ENCODE measurements at regions not wholly inside any gene's neighbourhood (a gene's known extent, or its start where the extent isn't known, plus 50 kb on each side); places are given as distances from the start of the nearest gene placed in this dataset.
A peak's percentile ranks its signal among the peaks of the same experiment; 100 is the strongest.

DNA sequence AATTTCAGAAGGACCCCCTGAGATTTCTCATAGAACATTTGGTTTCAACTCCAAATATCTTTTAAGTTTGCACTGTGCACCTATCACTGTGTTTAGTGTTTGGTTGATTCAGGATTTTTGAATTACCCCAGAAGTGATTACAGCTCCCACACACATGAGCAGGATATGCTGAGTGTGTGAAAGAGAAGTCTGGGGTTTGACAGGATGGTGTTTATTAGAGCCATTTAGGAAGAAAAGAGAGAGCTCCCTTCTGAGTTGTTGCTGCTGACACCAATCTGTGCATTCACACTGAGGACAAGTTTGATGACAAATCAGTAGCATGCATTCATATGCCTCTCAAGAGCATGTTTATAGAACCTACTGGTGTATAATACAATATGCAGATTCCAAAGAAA is 118.1 kb downstream of the RPL22L1 start:
- no peak for DNase-seq

GRCh38 chr3:170751083-170751898 is 118.7 kb downstream of the RPL22L1 start:
- DNase-seq, result no peak

- DNase-seq, result no peak
These were observed 119.5 kb downstream of the RPL22L1 start for GRCh38 chr3:170750478-170750830.

DNA sequence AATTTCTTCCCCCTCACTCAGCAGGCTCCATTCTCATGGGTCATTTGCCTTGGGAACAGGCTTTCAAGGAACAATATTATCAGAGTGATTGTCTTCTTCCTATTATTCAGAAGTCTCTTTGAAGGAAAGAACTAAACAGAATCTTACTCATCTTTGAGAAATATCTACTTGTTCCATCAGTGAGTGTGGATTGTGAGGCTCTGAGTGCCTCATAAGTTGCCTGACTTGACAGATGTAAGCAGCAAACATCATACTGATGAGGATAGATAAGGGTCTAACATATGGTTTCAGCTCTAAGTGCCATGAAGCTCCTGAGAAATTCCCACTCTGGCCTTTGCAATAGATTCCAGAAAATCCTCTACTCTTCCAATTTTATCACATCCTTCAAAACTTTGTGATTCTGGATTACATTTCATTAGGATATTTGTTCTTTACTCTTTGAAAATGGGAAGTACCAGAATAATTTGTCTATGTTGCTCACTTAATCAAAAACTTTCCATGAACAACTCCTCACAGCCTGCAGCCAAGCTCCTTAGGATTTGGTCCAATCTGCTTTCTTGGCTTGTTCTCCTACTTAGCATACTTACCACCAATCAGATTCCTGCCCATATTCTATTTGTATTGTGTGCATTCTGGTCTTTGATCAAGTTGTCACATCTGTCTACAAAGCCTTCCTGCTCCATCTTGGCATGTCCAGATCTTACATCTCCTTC is 120.1 kb downstream of the RPL22L1 start:
- DNase-seq, result no peak

GRCh38 chr3:170749185-170749584 is 120.8 kb downstream of the RPL22L1 start:
- DNase-seq, result no peak

DNA sequence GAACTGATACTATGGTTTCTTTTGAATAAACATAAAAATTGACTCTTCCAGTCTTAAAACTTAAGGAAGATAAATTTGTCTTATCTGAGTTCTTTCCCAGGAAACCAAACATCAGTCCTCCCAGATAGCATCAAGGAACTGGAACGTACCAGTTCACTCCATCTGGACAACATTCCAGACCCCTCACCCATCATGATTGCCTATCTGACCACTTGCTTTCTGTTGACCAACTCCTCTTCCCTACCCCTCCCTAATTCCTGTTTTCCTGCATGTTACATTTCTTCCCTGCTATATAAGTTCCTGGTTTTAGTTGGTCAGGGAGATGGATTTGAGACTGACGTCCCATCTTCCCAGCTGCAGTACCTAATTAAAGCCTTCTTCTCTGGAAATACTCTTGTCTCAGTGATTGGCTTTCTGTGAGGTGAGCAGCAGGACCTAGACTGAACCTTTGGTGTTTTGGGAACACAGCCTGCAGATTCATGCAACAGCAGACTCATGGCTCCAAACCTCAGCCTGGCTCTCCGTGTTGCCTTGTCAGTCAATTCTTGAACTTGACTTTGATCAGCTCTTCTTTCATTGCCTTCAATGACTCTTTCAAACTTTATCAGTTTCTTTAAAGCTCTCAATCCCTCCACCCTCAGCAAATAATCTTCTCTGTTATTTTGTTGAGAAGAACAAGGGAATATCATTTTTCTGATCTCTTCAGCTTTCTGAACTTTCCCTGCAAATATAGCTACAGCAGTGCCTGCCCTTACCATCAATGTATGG is 123.6 kb downstream of the RPL22L1 start:
- DNase-seq, result no peak

DNA sequence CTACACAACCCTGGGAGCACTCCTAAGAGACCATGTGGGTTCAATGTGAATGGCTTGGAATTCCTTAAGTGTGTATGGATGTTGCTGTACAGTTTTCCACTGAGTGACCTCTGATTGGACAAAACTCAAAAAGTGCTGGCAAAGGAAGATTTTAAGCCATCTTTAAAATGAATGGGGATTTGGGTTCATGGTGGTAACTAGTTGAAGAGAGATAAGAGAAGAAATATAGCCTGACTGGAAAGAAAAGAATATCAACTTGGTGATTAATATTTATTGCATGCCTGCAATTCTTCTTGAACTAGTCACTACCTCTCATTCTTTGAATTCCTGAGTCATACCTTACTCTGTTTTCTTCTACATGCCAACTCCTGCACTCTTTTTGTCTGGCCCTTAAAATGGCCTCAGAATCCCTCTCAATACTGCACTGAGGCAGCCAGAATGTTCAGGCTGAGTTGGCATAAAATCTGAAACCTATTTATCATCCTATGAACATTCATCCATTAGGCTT is 124.7 kb downstream of the RPL22L1 start:
- DNase-seq, result no peak

DNA sequence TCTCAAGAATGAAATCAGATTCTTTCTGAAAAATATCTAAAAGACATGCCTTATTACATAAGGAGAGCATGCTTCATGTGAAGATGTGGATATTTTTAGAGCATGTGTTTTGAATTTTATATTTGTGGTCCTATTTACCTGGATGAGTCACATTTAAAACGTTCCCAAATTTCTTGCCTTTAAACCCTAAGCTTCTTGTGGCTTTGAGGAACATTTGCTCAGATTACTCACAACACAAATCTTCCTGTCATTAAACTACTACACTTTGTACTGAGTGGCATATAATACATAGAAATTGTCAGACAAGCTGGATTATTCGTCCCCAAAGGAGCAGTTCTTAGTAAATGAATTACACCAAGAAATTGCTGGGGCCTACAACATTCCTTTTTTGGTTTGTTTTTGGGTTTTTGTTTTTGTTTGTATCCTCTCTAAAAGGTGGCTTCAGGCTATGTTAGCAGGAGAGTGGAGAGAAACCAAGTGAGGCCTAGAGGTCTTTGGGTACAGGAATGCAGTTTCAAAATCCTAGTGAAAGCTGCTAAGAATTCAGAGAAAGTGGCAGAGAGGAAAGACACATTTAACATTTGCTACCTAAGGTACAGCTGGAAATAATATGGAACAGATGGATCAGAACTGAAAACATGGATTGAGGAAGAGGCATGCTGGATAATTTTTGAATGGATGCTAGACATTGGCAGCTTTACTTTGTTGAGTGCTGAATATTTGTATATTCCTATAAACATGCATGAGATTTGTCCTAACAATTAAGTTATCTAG is 128.1 kb downstream of the RPL22L1 start:
- DNase-seq, result no peak

DNA sequence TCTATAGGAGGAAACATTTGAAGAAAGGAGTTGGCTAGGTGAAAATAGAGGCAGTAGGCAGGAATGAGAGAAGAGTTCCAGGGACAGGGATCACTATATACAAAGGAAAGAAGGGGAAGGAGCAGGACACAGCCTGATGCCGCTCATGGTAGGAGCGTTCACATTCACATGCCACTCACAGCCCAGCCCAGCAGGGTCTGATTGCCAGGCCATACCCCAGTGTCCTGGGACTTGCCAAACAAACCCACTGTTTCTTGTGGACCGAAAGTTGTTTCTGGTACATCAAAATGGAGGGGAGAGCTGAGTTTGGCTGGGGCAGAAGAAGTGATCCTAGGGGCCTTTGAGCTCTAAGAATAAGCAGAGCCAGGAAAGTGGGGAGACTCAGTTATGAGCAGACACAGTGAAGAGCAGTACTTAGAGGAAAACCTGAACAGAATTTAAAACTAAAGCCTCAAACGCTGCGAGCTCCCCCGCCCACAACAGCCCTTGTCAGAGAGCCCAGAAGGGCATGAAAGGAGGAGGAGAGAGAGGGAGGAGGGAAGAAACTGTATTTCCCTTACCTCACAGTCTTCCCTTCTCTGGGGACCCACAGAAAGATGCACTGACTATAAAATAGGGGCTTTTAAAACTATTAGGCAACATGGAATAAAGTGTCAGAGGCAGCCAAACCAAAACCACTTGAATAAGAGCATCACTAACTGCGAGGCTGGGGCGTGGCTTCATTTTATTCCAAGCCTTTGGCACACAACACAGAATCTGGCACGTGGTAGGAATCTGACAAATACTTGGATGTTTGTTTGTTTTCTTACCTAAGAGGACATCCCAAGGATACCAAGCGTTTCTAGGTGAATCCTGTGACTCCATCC is 129.0 kb downstream of the RPL22L1 start:
- DNase-seq, result peak; percentile 81

- no peak for DNase-seq
These were observed 129.7 kb downstream of the RPL22L1 start for GRCh38 chr3:170740285-170740684.

DNA sequence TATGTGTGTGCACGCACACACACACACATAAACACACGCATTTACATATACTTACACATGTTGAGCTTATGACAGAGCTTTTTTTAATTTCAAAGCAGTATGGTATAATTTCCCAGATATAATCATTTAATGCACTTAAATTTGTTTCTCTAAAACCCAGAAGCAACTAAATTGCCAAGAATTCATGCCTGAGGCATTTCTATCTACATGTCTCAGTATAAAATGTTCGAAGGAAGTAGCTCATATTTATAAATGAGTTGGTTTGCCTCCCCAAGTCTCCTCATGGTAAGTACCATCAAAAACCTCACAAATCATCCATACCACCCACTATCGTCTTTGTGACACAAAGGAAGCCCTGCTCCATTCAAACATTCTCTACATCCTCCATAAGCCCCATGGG is 130.6 kb downstream of the RPL22L1 start:
- no peak for DNase-seq

GRCh38 chr3:170738766-170739165 is 131.2 kb downstream of the RPL22L1 start:
- no peak for DNase-seq

- DNase-seq, result no peak
These were observed 132.4 kb downstream of the RPL22L1 start for GRCh38 chr3:170737498-170738162.

DNA sequence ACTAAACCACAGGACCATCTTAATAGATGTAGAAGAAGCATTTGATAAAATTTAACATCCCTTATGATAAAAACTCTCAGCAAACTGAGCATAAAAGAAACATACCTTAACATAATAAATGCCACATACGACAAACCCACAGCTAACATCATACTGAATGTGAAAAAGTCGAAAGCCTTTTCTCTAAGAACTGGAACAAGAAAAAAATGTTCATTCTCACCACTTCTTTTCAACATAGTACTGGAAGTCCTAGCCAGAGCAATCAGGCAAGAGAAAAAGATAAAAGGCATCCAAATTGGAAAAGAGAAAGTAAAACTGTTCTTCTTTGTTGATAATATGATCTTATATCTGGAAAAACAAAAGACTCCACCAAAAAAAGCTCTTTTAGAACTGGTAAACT is 134.2 kb downstream of the RPL22L1 start:
- DNase-seq, result no peak

GRCh38 chr3:170734735-170735065 is 135.3 kb downstream of the RPL22L1 start:
- DNase-seq, result no peak

- DNase-seq, result no peak
These were observed 135.8 kb downstream of the RPL22L1 start for GRCh38 chr3:170734043-170734734.

- no peak for DNase-seq
These were observed 137.2 kb downstream of the RPL22L1 start for GRCh38 chr3:170732660-170733245.

DNA sequence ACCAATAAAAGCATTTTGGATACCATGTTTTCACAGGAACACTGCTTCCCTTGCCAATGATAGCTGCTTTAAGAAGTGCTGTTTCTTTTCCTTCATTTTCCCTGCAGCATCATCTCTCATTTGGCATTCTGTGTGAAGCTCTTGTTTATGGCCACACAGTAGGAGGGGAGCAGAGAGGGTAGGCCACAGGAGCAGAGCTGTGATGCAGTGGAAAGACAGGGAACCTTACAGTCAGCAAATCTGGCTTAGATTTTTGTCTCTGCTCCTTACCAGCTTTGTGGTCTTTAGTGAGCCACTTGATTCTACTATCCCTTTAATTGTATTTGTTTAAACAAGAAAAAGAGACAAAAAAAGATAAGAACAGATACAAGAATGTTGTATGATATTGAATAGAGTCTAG is 138.7 kb downstream of the RPL22L1 start:
- DNase-seq, result no peak

DNA sequence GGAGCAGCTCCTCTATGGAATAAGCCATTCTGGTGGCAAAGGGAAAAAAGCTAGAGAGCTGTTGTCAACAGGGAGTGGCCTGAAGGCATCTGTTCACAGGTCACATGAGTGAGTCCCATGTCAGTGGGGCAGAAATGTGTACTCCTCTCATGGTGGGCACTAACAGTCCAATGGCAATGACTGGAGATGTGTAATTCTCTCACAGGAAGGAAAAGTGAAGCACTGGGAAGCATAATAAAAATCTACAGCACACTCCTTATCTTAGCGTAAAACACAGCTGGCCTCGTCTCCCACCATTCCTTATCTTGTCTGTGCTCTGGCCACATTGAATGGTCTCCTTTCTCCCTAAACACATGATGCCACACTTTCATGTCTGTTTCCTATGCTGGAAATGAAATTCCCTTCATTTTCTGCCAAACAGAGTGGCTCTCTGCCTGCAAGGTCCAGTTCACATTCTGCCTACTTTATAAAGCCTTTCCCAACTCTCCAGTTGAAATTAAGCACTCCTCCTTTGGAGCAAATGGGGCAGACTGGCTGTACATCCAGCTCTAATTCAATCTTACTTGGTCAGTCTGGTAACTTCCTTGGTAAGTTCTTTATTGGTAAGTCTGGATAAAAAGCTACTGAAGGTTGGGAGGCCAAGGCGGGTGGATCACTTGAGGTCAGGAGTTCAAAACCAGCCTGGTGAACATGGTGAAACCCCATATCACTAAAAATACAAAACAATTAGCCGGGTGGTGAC is 139.8 kb downstream of the RPL22L1 start:
- no peak for DNase-seq

- no peak for DNase-seq
These were observed 141.8 kb downstream of the RPL22L1 start for GRCh38 chr3:170728181-170728580.

Data from NCI-H1105 treated with DMSO at 0.1 percent for 48 hours (cell line).